GM20000 (cell line): ENCODE measurements at regions not wholly inside any gene's neighbourhood (a gene's known extent, or its start where the extent isn't known, plus 50 kb on each side); places are given as distances from the start of the nearest gene placed in this dataset.
"Not testable (repeated sequence)": the region's sequence is repeated elsewhere in the genome, so short reads cannot be mapped to it uniquely, and the experiment has no call there.

ENCODE experiments used
- DNase-seq: peaks from one replicate; pipeline ENCODE4 v3.0.0; 2012; ENCODE audit warnings: low spot score
- TF ChIP-seq, protein P1 (sequence below): IDR thresholded peaks from 2 replicates; pipeline ENCODE4 v1.5.1; 2012; ENCODE audit warnings: mild to moderate bottlenecking, control low read depth; ENCODE audit errors: extremely low read depth, missing control alignments

DNA sequence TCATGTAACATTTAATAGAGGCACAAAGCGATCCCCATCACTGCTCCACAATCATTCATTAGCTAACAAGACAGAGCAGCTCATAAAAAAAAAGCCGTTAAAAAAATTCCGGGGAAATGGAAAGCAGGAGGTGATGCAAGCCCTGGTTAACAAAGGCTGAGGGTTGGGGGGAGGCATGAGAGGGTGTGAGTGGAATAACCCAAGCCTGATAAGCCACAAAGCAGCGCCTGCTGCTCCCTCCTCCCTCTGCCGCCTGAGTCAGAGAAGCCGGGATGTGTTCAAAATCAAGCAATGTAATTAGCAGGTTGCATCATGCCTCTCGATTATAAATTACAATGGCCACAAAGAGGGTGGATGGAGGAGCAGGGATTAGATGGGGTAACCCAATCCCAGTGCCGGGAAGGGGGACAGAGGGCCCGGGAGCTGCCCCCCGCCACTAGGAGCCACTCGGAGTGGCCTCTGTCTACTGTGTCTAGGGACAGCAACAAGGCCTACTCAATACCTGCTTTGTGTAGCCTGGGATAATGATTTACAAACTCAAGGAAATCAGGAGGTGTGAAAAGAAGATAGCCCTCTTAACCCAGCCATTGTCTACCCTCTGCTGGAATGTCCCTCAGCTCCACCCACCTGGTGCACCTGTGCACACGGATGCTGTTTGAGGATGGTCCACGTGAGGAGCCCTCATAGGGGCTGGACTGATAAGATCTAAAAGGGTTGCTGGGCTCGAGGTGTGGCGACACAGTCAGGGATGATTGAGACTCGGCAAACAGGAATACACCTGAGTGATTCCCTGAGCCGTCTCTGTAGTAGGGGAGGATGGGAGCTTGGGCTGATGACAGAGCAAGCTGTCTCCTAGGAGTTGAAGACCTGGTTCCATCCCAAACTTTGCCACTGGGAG, 156.9 kb downstream of the VEGFA start:
- TF ChIP-seq, protein P1, sequence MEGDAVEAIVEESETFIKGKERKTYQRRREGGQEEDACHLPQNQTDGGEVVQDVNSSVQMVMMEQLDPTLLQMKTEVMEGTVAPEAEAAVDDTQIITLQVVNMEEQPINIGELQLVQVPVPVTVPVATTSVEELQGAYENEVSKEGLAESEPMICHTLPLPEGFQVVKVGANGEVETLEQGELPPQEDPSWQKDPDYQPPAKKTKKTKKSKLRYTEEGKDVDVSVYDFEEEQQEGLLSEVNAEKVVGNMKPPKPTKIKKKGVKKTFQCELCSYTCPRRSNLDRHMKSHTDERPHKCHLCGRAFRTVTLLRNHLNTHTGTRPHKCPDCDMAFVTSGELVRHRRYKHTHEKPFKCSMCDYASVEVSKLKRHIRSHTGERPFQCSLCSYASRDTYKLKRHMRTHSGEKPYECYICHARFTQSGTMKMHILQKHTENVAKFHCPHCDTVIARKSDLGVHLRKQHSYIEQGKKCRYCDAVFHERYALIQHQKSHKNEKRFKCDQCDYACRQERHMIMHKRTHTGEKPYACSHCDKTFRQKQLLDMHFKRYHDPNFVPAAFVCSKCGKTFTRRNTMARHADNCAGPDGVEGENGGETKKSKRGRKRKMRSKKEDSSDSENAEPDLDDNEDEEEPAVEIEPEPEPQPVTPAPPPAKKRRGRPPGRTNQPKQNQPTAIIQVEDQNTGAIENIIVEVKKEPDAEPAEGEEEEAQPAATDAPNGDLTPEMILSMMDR = no peak

DNA sequence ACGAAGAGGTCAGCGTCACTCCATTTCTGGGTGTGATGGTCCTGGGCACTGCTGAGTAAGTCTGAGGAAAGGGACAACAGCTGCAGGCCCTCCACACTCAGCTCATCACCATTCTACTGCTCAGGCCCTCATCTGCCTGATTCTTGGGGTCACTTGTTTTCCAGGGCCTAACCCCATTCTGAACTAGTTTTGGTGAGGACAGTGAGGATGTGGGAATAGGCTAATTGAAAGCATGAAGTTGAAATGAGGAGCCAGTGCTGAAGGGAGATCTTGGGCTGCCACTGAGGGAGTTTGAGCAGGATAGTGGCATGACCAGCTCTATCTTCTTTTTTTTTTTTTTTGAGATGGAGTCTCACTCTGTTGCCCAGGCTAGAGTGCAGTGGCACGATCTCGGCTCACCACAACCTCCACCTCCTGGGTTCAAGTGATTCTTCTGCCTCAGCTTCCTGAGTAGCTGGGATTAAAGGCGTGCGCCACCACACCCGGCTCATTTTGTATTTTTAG, 155.7 kb downstream of the VEGFA start:
- not testable (repeated sequence) for DNase-seq

More for the DNA sequence above, 156.9 kb downstream of the VEGFA start:
- no peak for DNase-seq

DNA sequence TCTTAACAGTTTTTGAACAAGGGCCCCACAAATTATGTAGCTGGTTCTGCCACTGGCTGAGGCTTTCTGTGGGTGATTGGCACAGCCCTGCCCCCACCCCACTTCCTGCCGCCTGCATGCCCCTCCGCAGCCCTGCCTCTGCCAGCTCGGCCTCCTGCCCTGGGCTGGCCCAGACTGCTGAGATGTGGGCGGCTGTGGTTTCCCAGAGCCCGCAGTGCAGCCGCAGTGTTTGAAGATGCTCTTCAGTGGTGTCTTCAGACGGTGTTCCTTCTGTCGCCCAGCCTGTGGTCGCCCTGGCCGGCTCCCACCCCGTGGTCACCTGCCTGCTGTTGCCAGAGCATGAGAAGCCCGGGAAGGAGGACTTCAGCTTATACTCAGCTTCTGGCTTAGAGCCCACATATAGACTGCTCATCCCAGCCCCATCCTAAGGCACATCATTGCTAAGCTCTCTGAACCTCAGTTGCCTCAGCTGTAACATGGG, 154.3 kb downstream of the VEGFA start:
- TF ChIP-seq, protein P1 = no peak
- no peak for DNase-seq

DNA sequence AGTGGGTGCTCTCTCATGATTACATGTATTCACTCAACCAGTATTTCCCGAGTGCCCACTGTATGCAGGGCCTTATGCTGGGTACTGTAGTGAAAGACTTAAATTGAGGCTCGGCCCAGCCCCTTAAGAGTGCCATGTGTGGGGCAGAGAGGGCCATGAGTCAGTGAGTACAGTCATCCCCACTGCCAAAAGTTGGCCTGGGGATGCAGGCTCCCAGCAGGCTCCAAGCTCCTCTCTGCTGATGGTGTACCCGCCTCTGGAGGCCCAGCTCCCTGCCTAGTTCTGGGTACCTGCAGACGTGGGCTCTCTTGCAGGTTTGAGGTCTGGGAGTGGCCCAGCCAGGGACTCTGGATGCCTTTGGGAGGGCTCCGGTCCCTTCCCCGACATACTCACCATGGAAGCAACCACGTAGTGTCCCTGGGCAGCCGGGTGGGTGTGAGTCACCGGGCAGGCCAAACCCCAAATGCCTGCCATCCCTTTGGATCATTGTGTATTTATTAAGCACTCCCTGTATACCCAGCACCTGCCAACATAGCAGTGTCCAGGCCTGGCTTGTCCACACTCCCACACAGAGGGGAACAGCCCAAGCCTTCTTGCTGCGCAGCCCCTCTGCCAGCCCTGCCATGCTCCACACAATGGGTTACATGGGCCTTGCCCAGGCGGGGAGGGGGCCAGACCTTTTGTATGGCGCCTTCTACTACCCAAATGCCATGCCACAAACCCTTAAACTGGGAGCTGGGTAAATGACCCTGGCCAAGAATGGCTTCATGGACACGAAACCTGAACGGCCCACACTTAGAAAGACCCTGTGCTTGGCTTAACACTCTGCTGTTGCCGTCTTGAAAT, 153.6 kb downstream of the VEGFA start:
- TF ChIP-seq, protein P1 = no peak
- DNase-seq = no peak

DNA sequence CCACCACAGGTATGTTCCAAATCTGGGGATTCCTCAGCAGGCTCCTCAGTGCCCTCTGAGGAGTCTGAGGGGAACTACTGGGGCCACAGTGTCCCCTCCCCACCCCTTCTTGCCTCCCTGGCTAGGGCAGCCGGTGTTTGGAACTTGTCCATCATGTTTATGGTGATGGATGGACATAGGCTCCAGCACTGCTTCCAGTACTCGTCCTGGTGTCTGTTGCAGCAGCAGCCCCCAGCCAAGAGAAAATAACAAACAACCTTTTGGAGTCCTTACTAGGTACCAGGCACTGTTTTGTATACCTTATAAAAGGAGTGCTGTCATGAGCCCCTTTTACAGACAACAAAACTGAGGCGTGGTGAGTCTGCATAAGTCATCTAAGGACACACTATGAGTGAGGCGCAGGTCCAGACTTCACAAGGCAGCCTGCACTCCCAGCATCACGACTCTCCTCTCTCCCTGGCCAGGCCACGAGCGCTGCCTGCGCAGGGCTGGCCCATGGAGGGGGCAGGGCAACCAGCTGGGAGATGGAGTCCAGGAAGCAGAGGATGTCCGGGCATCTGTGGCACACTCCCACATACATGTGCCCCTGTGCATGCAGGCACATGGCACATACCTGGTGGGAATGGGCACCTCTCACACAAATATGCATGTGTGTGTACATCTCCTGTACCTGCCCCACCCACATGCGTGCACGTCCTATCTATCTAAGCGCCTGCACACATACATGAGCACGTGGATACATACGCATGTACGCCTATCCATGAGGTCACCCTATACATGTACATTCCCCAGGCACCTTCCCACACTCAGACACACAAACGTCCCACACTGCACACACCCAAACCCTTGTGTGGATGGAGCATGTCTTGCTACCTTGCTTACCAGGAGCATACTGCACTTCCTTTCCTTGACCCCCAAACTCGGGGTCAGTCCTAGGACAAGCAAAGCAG, 152.7 kb downstream of the VEGFA start:
- TF ChIP-seq, protein P1 = no peak

DNA sequence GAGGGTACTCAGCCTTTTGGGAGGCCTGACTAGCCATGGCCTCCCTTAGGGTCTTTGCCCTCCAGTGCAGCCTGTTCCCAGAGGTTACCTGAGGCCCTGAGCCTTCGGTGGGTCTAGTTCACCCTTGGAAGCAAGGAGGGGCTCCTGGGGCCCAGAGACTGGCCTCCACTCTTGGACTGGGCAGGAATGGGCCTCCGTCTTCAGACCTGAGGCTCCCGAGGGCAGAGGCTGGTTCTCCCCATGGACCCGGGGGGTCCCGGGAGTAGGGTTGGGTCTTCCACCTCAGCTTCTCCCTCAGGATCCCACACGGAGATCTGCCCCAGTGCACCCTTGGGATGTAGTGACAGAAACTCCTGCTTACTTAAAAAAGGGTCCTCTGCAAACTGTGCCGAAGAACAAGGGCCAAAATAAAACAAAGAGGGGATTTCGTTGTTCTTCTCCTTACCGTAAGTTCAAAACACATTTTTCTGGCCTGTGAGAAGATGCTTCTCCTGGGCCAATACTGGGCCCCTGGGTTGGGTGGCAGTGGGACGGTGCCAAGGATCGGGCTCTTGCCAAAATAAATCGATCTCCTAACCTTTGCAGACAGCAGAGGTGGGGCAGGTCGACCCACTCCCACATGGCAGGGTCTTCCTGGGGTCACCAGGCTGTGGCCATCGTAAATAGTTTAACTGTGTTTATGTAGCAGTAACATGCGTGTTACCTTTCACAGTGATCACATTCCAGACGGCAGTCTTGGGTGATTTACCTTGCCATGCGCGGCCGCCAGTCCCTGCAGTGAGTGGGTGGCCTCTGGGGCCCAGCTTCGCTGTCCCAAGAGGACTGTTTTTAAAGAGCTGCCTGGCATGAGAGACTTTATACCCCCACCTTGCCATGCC, 151.8 kb downstream of the VEGFA start:
- TF ChIP-seq, protein P1 = no peak
- no peak for DNase-seq

More for the DNA sequence above, 152.7 kb downstream of the VEGFA start:
- no peak for DNase-seq
